ENCODE measurements at regions not wholly inside any gene's neighbourhood (a gene's known extent, or its start where the extent isn't known, plus 50 kb on each side); places are given as distances from the start of the nearest gene placed in this dataset.

DNA sequence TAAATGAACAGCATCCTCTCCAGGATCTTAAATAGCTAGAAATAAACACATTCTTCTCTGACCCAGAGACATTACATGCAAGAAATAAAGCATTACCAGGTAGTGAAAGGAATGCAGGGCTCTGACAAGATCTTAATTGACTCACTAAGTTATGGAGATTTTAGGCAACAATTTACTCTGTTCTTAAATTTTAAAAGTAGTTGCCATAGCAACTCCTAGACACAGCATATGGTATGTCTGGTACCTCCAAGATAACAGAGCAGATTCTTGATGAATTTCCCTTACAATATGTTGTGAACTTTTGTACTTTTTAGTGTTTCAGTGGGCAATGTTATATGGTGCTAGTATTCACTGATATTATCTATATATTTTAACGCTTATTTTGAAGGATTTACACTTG, 76.7 kb upstream of the G2E3 start:
- Histone ChIP-seq H3K27me3 (no peaks in the 10 kb centered on the region), H3K27ac (no peak overlapping the region), H3K36me3 (no peaks in the 10 kb centered on the region), H3K4me1 (no peaks in the 10 kb centered on the region), H3K9me3 (no peaks in the 10 kb centered on the region), H3K4me3 (no peak overlapping the region)
- DNase-seq, result no peak
- ATAC-seq, result no peak
- no peak for TF ChIP-seq CTCF (IDR thresholded peaks at IDR 0.05)
- intact Hi-C loops (cut with DNase I), result no loop called here

DNA sequence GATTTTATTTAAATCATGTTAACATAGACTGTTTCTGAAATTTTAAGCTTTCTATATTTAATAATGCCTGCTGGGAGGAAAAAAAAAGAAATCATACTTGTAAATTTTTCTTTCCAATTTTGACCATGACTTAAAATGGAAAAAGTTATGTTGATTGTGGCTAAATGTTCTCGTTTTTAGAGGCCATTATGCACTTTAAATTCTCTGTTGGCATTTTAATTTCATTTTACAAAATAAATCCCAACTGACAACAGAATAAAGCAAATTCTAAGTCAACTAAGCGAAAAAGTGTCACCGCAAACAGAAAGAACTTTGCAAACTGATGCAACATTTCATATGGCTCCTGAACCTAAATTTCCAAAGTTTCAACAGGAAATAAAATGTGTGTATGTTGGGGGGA, 74.8 kb upstream of the G2E3 start:
- Histone ChIP-seq H3K9me3 (no peaks in the 10 kb centered on the region), H3K4me3 (no peak overlapping the region), H3K36me3 (no peaks in the 10 kb centered on the region), H3K4me1 (no peaks in the 10 kb centered on the region), H3K27me3 (no peaks in the 10 kb centered on the region), H3K27ac (no peak overlapping the region)
- DNase-seq, result no peak
- TF ChIP-seq CTCF (IDR thresholded peaks at IDR 0.05), result no peak
- intact Hi-C loops (cut with DNase I), result no loop called here
- no peak for ATAC-seq

- ATAC-seq, result no peak
Observed at GRCh38 chr14:30484976-30485375, 74.0 kb upstream of the G2E3 start.

DNA sequence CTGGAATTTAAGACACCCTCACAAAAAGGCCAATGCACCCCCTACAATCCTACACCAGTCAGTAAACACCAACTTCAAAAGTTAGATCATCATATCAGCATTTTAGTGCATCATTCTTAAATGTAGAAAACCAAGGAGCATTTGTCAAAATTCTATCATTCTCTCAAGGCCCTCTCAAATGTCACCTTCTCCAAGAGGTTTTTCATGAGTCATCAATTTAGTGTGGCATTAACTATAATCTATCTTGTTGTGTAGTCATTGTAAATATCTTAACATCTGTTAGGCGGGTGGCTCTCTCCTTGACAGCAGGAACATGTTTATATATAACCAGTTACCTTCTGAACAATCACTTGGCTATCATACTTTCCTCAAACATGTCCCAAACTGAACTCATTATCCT, 62.1 kb upstream of the G2E3 start:
- DNase-seq, result no peak
- intact Hi-C loops (cut with DNase I), result no loop called here
- TF ChIP-seq CTCF (IDR thresholded peaks at IDR 0.05), result no peak
- Histone ChIP-seq H3K4me1 (no peaks in the 10 kb centered on the region), H3K4me3 (no peak overlapping the region), H3K36me3 (no peaks in the 10 kb centered on the region), H3K27ac (no peak overlapping the region), H3K9me3 (no peaks in the 10 kb centered on the region), H3K27me3 (no peaks in the 10 kb centered on the region)
- ATAC-seq, result no peak

More at GRCh38 chr14:30484976-30485375, 74.0 kb upstream of the G2E3 start:
- Histone ChIP-seq H3K27me3 (no peaks in the 10 kb centered on the region), H3K27ac (no peak overlapping the region), H3K4me1 (no peaks in the 10 kb centered on the region), H3K36me3 (no peaks in the 10 kb centered on the region), H3K4me3 (no peak overlapping the region), H3K9me3 (no peaks in the 10 kb centered on the region)
- DNase-seq, result no peak
- intact Hi-C loops (cut with DNase I), result no loop called here
- no peak for TF ChIP-seq CTCF (IDR thresholded peaks at IDR 0.05)

DNA sequence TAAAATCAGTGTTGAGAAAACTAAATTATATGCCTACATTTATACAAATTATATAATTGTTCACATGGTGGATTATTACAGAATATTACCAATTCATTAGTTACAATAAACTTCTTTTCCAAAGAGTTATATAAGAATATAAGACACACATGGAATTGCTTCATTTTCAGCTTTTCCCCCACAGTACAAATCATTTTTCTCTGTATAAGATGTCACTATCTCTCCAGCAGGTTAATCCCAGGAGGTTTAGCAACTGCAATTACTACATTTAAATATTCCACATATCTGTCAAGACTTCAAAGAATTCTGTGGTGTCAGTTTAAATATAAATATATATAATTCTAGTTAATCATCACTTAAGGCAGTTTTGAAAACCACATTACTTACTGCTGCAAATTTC, 59.6 kb upstream of the G2E3 start:
- no peaks in the 10 kb centered on the region for H3K27me3 ChIP-seq
- no peaks in the 10 kb centered on the region for H3K9me3 ChIP-seq
- no peaks in the 10 kb centered on the region for H3K36me3 ChIP-seq
- no peak for ATAC-seq
- H3K4me3 ChIP-seq, result no peak overlapping the region
- DNase-seq, result no peak
- H3K4me1 ChIP-seq, result no peaks in the 10 kb centered on the region
- TF ChIP-seq CTCF (IDR thresholded peaks at IDR 0.05), result no peak
- intact Hi-C loops (cut with DNase I), result no loop called here
- H3K27ac ChIP-seq, result no peak overlapping the region

GRCh38 chr14:30500222-30500621, 58.7 kb upstream of the G2E3 start:
- Histone ChIP-seq H3K4me3 (no peak overlapping the region), H3K27ac (no peak overlapping the region), H3K4me1 (no peaks in the 10 kb centered on the region), H3K27me3 (no peaks in the 10 kb centered on the region), H3K36me3 (no peaks in the 10 kb centered on the region), H3K9me3 (no peaks in the 10 kb centered on the region)
- TF ChIP-seq CTCF (IDR thresholded peaks at IDR 0.05), result no peak
- intact Hi-C loops (cut with DNase I), result no loop called here
- ATAC-seq (no peak), DNase-seq (no peak)
